ENCODE measurements at regions not wholly inside any gene's neighbourhood (a gene's known extent, or its start where the extent isn't known, plus 50 kb on each side); places are given as distances from the start of the nearest gene placed in this dataset.
"Not testable (repeated sequence)": the region's sequence is repeated elsewhere in the genome, so short reads cannot be mapped to it uniquely, and the experiment has no call there.

DNA sequence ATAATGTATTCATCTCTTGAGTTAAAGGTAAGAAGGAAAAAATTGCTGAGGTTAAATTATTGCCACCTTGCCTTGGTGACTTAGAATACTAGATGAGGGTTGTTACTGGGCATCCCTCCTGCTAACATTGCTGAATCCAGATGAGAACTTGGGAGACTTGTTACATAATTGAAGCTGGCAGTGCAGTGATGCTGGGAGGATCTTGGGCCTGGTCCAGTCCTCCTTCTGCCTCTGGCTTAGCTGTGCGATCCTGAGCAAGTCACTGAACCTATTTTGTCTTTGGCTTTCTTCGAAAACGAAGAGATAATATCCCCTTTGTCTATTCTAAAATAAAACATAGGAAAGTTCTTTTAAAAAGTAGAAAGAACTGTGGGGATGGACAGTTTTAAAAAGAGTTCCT, 244.9 kb upstream of the NRIP1 start:
- no peak for DNase-seq

DNA sequence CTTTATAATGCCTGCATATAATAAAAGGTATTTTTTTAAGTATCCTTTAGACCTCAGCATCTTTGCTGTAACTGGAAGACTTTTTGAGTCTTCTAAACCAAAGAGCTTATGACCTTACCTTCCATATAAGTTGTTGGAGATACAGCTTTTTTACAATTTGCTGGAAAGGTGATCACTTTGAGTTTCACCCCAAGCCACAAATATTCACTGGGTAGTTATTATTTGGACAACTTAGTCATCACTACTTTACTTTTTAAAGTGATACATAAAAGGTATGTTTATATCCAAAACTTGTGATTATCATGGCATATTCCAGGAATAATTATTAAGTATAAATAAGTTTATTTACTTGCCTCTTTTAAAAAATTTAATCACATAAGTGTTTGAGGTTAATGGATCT, 246.7 kb upstream of the NRIP1 start:
- no peak for DNase-seq

DNA sequence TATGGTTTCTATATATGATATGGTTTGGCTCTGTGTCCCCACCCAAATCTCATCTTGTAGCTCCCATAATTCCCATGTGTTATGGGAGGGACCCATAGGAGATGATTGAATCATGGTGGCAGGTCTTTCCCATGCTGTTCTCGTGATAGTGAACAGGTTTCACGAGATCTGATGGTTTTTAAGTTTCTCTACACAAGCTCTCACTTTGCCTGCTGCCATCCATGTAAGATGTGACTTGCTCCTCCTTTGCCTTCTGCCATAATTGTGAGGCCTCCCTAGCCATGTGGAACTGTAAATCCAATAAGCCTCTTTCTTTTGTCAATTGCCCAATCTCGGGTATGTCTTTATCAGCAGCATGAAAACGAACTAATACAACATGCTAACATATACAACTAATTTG, 252.2 kb upstream of the NRIP1 start:
- not testable (repeated sequence) for DNase-seq

GRCh38 chr21:15319727-15320126, 254.9 kb upstream of the NRIP1 start:
- DNase-seq, result no peak

GRCh38 chr21:15324542-15324941, 259.7 kb upstream of the NRIP1 start:
- no peak for DNase-seq

- DNase-seq, result no peak
Observed at GRCh38 chr21:15326032-15326867, 261.4 kb upstream of the NRIP1 start.

DNA sequence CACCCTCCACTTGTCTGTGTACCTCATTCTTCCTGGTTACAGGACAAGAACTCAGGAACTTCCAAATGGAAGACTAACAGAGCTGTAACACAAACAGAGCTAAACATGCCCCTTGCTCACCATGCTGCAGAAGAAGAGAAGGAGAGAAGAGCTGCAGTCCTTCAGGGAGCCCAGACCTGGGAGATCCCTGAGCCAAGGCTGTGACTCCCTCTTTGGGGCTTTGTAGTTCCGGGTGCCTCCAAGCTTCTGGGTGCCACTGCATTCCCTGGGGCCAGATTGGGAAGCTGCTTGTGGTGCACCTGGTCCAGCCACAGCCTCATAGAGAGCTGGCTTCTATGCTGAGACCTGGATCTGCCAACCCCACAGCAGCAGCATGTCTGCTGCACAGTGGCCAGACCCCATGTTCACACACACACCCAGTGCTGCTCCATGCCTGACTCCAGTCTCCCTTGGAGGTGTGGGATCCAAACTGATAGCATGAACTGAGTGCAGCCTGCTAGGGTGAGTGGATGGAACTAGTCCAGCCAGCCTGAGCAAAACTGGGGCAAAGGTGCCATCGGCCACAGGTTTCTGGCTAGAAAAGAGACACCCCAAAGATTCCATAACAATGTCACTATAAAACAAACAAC, 263.0 kb upstream of the NRIP1 start:
- DNase-seq, result no peak

- no peak for DNase-seq
Observed at GRCh38 chr21:15329191-15329590, 264.4 kb upstream of the NRIP1 start.

DNA sequence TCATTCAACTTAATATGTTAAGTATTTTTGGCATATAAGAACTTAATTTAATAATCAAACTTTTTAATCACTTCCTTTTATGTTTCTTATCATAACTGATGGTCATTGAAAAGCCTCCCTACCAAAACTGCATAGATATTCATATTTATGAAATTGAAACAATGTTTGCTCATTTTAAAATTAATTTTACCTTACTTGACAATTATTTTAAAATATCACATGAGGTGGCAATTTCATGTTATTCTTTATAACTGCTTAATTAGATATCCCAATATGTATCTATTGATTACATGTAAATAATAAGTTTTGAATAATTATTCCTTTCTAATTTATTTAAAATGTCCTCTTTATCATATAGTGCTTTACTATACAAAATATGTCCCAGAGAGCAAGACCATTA, 266.1 kb upstream of the NRIP1 start:
- DNase-seq, result no peak

- DNase-seq, result no peak
Observed at GRCh38 chr21:15332572-15332971, 267.8 kb upstream of the NRIP1 start.

- no peak for DNase-seq
Observed at GRCh38 chr21:15333136-15333710, 268.4 kb upstream of the NRIP1 start.

- DNase-seq, result no peak
Observed at GRCh38 chr21:15333951-15334350, 269.2 kb upstream of the NRIP1 start.

GRCh38 chr21:15343066-15343465, 278.3 kb upstream of the NRIP1 start:
- no peak for DNase-seq

DNA sequence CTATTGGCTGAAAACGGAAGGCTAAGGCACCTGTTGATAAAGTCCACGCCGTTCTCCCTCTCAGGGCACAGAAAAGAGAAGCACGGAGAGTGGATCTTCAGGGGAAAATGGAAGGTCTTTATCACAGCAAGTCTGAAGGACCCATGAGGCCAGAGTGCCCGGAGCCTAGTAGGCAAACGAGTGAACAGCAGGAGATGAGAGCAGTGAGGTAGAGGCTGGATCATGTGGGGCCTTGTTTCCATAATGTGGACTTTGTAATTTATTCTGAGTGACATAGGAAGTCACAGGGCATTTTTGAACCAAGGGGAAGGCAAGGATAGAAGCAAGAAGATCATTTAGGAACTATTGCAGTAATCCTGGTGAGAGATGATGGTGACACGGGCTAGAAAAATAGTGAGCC, 287.2 kb upstream of the NRIP1 start:
- DNase-seq, result no peak

- DNase-seq, result no peak
Observed at GRCh38 chr21:15353546-15353945, 288.7 kb upstream of the NRIP1 start.

GRCh38 chr21:15354516-15354915, 289.7 kb upstream of the NRIP1 start:
- no peak for DNase-seq

GRCh38 chr21:15355066-15355465, 290.3 kb upstream of the NRIP1 start:
- no peak for DNase-seq

GRCh38 chr21:15359251-15359650, 294.5 kb upstream of the NRIP1 start:
- DNase-seq, result no peak

DNA sequence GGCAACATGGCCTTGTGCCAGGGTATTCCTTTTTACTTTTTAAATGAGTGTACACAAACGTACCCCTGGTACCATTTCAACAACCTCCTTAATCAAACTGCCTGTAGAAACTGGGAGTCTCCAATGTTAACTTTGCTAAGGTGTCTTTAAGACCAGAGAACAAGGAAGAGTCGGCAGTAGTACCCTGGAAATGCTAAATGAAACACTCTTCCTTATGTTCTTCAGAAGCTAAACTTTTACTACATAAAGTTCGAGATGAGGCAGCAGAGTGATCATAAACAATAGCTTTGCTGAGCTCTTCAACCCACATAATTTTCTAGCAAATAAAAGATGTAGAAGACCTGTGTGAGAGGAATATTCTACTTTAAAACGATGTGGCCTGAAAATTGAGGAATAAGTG, 297.7 kb upstream of the NRIP1 start:
- no peak for DNase-seq

DNA sequence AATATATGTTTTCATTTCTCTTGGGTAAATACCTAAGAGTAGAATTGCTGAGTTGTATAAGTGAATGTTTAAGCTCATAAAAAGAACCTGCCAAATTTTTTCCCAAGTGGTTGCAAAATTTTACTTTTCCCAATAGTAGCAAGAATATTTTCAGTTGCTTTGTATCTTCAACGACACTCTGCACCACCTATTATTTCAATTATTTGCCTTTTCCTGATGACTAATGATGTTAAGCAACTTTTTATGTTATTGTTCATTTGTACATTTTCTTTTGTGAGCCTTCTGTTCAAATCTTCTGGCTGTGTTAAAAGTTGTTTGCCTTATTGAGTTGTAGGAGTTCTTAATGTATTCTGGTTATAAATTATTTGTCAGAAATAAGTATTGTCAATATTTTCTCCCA, 299.1 kb upstream of the NRIP1 start:
- no peak for DNase-seq

GRCh38 chr21:15365751-15366392, 301.1 kb upstream of the NRIP1 start:
- DNase-seq, result no peak

DNA sequence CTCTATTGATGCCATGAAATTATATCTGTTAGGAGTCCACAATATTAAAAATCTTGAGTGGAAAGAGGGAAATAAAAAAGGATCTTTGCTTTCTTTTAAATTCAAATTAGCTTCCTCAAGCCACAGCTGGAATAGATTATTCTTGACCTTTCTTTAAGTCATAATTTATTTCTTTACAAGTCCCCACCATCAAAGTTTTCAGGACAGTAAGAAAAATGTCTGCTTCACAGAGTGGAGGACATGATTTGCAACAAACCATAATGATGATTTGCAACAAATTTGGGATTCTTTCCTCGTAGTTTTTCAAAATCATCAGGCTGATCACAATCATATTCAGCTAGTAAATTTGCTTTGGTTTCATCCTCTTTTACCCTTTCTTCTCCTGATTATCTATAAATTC, 301.8 kb upstream of the NRIP1 start:
- DNase-seq, result no peak
